HG03196 (cell line): ENCODE measurements at regions not wholly inside any gene's neighbourhood (a gene's known extent, or its start where the extent isn't known, plus 50 kb on each side); places are given as distances from the start of the nearest gene placed in this dataset.

ENCODE experiments used
- ATAC-seq: cut with Tn5 transposase; IDR thresholded peaks from one replicate; pipeline ENCODE4 v1.9.1; 2021; ENCODE audit not compliant: unreplicated experiment

DNA sequence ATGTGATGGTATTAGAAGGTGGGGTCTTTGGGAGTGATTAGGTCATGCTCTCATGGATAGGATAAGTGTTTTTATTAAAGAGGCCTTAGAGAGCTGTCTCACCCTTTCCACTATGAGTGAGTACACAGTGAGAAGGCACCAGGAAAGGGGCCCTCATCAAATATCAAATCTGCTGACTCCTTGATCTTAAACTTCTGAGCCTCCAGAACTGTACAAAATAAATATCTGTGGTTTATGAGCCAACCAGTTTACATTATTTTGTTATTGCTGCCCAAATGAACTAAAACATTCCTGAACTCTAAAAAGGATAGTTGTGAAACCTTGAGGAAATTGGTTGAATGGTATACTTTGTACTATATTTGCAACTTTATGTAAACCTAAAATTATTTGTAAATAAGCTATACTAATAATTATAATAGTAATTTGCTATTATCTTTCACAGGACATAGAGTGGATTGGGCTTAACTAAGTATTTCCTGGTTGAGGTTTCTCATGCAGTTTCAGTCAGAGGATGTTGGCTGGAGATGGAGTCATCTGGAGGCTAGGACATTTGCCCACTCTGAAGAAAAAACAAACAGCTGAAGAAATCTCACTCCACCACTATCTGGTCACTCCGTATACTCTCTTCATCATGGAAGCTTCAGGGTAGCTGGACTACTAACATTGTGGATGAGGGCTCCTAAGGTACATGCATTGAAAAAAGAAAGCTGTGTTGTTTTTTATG lies 1068.6 kb upstream of the CADM2 start:
- ATAC-seq, result no peak

DNA sequence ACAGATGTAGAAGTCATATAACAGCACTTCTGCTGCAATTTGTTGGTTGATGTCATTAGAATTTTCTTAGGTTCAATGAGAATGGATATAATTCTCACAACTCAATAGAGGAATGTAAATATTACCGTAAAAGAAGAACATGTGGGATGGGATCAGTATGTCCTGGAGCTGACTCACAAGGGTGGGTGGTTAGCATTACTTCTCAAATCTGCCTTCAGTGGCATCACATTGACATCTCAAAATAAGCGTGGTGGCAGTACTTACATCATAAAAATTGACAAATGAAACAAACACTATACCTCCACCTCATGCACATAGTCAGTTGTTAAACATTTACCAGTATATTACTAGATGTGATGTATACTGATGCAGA lies 1068.0 kb upstream of the CADM2 start:
- ATAC-seq, result no peak

GRCh38 chr3:83894223-83894622 lies 1064.6 kb upstream of the CADM2 start:
- no peak for ATAC-seq

DNA sequence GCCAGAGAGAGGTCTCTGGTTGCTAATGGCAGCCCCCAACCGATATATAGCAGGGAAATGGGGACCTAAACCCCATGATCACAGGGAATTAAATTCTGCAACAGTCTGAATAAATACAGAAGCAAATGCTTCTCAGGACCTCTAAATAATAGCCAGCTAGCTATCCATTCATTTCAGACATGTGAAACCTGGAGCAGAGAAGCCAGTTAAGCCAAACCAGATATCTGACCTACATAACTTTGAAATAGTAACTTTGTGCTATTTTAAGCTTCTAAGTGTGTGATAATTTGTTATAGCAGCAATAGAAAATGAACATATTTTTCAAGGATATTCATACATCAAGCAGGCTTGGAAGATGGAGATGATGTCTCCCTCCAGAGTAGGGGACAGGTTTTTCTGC lies 1062.9 kb upstream of the CADM2 start:
- no peak for ATAC-seq

DNA sequence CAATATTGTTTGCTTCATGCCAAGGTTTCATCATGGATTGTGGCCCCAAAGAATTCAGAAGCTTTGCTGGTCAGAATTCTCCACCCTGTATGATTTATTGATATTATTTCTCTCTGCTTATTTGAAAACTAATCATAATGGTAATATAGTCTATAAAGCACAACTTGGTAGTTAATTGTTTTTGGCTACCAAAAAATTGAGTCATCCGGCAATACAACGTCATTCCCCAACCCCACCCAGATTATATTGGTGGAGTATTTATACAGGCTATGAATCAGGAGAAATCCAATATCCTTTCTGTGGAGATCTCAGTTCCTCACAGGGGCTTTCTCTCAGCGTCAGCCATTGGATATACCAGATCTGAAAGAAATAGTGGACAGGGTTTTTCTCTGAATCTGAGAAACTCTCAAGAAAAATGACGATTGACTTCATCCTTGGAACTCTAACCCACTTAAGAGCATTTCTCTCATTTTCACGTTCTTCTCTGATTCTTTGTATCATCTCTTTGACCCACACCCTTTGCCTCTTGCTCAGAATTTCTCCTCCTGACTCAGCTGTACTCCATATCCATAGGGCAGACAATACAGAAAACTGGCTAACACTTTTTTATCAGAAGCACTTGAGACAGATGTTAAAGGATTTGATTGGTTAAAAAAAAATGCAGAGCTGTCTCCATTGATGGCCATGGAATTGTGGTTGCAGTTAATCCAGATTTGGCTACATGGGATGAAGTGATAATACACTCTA lies 1055.8 kb upstream of the CADM2 start:
- ATAC-seq, result no peak

GRCh38 chr3:83913381-83913780 lies 1045.4 kb upstream of the CADM2 start:
- ATAC-seq, result no peak

- no peak for ATAC-seq
These were observed 1032.5 kb upstream of the CADM2 start for GRCh38 chr3:83926291-83926690.

- ATAC-seq, result no peak
These were observed 1030.4 kb upstream of the CADM2 start for GRCh38 chr3:83928391-83928790.

DNA sequence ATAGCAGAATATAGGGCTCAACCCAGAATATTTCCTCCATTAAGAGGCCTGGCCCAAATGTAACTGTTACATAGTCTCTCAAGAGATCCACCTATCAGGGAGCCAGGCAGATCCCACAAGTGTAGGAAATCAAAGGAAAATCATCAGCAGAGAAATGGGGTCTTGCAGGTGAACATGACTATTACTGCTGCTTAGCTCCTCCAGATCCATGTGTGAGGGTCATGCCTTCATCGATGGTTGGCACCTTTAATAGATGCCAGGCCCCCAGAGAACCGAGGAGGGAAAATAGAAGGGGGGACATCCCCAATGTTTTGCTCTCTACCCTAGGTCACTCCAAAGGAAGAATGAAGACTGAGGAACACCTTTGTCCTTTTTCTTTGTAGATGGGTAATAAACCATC lies 1029.9 kb upstream of the CADM2 start:
- no peak for ATAC-seq

GRCh38 chr3:83934192-83935021 lies 1024.4 kb upstream of the CADM2 start:
- no peak for ATAC-seq

DNA sequence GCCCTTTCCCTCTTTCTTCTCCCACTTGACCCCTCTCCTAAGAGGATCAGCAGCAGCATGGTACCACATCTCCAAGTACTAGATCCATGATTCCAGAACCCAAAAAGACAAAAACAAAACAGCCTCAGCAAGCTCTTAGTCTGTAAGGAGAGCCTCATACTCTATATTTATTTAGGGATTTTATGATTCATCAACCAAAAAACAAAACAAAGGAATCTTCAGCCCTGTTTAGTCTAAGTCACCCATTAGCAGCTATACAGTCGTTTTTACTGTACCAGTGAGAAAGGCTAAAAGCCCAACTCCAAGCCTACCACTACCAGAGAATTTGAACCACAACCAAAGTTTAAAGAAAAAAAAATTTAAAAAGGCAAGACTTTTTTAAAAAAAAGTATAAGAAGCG lies 1020.3 kb upstream of the CADM2 start:
- ATAC-seq, result no peak

DNA sequence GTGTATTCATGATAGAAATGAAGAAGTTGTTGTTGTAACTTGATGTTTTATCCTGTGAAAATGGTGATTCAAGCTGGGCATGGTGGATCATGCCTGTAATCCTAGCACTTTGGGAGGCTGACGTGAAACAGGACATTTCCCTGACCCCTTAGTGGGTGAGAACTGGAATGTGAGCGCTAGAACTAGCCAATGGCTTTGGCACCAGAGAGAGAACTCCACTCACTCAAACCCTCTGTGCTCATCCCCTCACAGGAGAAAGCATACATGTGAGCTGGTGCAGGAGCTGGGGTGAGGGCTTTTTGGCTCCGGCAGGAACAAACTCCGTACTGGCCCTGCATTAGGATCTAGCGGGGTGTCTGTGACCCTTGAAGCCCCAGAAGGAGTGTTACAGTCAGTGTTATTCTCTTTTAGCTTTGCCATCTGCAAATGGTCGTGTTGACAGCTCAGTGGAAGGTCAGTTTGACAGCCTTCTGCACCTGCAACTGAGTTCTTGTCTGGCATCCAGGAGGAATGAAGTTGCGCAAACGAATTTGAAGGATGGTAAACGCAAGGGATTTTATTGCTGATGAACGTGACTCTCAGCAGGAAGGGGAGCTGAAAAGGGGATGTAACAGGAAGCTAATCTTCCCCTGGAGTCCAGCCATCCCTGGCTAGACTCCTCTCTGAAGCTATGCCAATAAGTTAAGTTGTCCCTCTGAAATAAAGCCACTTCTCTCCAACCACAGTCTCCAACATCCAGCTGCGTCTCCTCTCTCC lies 1016.6 kb upstream of the CADM2 start:
- ATAC-seq, result no peak

DNA sequence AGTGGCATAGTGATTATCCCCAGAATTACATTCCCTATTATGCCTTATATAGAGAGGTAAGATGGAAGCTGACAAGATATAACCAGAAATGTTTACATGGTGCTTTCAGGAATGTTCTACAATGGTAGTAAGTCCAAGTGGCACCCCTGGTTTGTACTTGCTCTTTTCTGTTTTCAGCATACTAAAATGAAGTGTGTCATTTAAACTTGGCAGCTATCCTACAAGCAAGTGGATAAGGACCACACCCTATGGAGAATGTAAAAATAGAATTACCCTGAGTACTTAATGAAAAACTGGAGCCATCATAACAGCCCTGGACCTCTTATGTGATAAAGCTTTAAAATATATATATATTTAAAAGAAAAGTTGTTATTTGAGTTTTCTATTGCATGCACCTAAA lies 1012.7 kb upstream of the CADM2 start:
- no peak for ATAC-seq

- ATAC-seq, result no peak
These were observed 1012.2 kb upstream of the CADM2 start for GRCh38 chr3:83946554-83946953.

- no peak for ATAC-seq
These were observed 1010.0 kb upstream of the CADM2 start for GRCh38 chr3:83948771-83949170.

GRCh38 chr3:83953417-83954089 lies 1005.2 kb upstream of the CADM2 start:
- no peak for ATAC-seq

- no peak for ATAC-seq
These were observed 1002.4 kb upstream of the CADM2 start for GRCh38 chr3:83956431-83956830.

GRCh38 chr3:83968356-83968755 lies 990.4 kb upstream of the CADM2 start:
- no peak for ATAC-seq

GRCh38 chr3:83971666-83972065 lies 987.1 kb upstream of the CADM2 start:
- ATAC-seq, result no peak

GRCh38 chr3:84008623-84009022 lies 950.2 kb upstream of the CADM2 start:
- no peak for ATAC-seq

GRCh38 chr3:84023842-84024241 lies 934.9 kb upstream of the CADM2 start:
- ATAC-seq, result no peak
